DMS53 treated with DMSO at 0.1 percent for 48 hours (cell line): ENCODE measurements at regions not wholly inside any gene's neighbourhood (a gene's known extent, or its start where the extent isn't known, plus 50 kb on each side); places are given as distances from the start of the nearest gene placed in this dataset.
"Not testable (repeated sequence)": the region's sequence is repeated elsewhere in the genome, so short reads cannot be mapped to it uniquely, and the experiment has no call there.

Source experiments
- DNase-seq: peaks from one replicate; lab custom pipeline; 2025; ENCODE audit not compliant: unreplicated experiment; lab: John Stamatoyannopoulos, UW

DNA sequence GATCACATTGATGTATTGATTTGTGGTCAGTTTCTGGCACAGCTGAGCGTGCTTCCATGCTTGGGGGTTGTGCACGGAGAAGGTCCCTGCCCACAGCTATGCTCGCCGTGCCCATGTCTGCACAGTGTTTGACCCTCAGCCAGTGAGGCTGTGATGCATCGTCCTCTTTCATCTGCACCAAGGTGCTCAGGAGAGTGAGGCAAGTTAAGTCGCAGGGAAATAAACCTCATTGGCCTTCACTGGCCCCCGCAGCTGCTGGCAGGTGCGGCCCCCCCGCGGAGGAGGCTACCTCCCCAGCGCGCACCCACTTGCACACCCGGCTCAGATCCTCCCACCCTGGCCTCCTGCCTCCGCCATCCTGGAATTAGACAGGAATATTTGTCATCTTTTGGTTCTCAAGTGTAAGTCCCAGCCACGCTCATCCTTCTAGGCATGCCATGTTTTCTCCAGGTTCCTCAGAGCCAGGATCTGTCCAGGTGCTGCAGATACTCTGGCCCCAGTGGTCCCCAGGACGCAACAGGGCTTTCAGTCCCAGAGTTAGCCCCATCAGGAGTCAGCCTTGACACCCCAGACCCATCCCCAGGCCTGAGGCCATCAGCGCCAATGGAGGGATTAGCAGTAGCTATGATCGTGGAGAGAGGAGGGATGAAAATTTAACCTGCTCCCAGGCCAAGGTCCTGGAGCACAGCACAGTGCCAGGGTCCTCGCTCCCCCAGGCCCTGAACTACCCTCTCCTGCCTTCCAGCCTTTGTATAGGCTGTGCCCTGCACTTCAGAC lies 93.7 kb downstream of the OAT start:
- no peak for DNase-seq

GRCh38 chr10:124324451-124324850 lies 94.3 kb downstream of the OAT start:
- no peak for DNase-seq

- DNase-seq = no peak
These were observed 94.9 kb downstream of the OAT start for GRCh38 chr10:124323806-124324205.

DNA sequence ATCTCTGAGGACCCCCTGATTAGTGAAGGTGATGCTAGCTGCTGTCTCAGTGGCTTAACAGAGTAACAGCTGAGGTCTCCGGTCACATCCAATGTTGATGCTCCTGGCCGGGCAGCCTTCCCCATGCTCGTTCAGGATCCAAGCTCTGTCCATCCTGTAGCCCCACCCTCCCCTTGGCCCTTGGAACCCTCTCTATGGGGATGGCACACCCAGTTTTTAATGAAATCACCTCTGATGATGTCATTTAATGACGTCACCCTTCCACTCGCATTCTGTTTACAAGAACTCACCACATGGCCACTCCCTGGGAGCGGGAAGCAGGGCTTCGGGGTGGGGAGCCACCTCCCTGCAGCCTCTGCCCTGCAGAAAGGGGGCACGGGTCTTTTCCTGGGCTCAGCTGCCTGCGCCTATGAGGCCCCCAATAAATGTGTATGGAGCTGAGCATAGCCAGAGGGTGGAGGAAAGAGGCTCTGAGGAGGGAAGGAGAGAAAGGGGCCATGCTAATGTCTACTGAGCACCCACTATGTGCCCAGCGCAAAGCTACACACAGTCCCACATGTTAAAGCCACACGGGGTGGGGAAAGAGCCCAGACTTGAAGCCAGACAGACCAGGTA lies 95.5 kb downstream of the OAT start:
- DNase-seq = no peak

- no peak for DNase-seq
These were observed 96.3 kb downstream of the OAT start for GRCh38 chr10:124322191-124322980.

DNA sequence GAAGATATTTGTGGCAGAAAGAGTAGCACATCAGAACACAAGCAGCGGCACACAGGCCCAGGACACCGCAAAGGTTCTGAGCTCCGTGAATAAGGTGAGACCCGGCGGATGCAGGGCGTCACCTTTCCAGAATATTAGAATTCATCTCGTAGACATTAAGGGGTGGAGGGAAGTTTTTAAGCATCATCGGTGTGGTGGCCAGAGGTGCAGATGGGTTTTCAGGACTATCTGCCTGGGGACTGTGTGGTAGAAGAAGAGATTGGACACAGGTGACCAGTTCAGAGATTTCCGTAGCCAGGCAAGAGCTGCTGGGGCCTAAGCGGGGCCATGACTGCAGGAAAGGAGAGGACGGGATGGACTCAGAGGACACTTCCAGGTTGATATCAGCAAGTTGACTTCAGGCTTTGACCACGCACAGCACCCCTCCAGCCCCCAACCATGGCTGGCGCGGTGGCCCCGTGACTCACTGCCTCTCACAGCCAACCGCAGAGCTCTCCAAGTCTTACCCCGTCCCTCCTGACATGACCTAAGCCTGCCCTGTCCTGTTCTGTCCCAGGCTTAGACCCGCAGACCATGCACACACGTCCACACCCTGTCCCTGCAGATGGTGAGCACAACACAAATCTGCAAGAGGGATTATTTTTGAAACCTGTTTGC lies 97.2 kb downstream of the OAT start:
- DNase-seq = no peak

DNA sequence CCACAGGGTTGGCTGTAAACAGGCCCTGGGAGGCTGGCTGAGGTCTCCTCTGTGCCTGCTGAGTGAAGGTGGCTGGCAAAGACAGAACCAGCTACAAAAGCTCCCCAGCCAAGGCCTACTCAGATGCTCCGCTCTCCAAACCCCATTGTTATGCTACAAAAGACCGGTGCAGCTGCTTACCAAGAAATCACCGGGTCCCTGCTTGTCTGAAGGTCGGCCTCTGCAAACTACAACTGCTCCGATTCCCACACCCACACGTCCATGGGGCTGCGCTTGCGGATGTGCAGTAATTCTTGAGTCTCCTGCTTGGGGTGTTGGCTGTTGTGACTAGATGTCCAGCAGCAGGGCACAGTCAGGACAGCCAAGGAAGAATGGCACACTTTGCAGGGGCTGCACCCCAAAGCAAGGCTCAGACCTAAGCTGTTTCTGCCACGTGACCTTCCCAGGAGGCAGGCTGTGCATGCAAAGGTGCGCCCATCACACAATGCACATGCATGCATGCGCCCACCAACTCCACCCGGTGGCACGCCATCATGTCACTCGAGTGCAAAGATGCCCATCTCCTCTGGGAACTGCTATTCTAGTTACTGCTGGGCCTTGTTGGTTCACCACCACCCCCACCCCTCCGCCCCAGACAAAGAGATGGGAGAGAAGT lies 97.8 kb downstream of the OAT start:
- no peak for DNase-seq

DNA sequence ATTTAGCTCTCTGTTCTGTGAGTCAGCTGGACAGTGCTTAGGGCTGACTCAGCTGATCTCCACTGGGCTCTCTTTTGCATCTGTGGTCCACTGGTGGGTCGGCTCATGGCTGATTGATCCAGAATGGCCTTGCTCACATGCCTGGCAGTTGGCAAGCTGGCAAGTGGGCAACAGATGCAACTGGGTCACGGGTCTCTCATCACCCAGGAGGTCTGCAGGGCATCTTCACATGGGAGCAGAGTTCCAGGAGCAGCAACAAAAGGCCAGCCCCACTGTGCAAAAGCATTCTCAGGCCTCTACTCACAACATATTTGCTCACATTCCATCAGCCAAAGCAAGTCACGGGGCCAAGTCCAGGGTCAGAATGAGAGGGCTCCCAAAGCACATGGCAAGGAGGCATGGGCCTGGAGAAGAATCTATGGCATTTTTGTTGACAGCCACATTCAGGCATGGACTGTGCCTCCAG lies 98.8 kb downstream of the OAT start:
- DNase-seq = no peak

GRCh38 chr10:124319520-124319919 lies 99.2 kb downstream of the OAT start:
- not testable (repeated sequence) for DNase-seq

DNA sequence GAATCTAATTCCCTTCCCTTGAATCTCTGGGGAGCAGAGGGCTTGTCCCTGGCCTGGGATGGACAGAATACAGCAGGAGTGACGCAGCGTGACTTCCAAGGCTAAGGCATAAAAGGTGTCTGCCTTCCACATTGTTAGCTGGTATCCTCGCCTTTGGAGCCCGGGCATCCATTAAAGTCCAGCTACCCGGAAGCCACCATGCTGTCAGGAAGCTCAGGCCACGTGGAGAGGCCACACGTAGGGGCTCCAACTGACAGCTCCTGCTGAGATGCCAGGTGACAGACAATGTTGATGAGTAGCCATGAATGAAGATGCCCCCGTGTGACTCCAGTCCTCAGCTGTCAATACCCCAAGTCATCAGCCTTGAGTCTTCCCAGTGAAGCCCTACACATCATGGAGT lies 99.9 kb downstream of the OAT start:
- DNase-seq = no peak

DNA sequence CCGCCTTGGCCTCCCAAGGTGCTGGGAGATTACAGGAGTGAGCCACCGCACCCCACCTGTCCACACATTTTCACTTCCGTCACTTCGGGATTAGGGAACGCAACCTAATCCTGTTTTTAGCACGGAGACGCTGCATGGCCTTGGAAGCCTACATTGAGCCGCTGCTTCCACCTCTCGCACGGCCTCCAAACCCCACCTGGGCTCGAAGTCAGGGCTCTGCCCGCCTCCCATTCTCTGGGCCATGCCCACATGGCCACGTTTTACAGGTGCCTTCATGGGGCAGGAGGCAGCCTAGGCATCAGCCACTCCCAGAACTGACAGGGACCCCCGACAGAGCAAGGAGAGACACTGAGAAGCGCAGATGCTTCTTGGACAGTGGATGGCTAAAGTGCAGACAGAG lies 100.6 kb downstream of the OAT start:
- DNase-seq = no peak

GRCh38 chr10:124316326-124316725 lies 102.4 kb downstream of the OAT start:
- DNase-seq = no peak

DNA sequence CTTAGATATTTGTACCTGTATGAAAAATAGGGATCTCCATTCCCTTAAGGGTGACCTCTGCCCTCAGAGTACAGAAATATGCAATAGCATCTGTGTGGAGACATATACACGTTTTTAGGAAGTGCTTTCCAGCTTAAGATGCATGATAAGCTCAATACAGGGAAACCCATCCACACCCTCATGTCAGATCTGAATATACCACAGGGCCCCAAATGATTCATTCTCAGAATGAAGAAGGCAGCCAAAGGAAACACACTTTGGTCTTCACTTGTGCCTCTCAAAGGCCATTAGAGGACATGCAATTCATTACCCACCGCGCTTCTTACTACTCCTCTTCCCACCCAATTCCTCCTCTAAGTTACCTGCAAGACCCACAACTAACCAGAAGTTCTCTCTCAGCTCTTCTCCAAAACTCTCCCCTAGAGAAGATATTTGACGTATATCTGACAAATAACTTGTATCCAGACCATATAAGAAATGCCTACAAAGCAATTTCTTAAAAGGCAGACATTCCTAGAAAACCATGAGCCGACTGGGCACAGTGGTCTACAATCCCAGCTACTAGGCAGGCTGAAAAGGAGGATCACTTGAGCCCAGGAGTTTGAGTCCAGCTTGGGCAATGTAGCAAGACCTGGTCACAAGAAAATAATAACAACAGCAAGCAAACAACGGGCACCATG lies 103.0 kb downstream of the OAT start:
- DNase-seq = no peak

- no peak for DNase-seq
These were observed 105.3 kb downstream of the OAT start for GRCh38 chr10:124313374-124313773.

- DNase-seq = no peak
These were observed 109.9 kb downstream of the OAT start for GRCh38 chr10:124308811-124309210.

DNA sequence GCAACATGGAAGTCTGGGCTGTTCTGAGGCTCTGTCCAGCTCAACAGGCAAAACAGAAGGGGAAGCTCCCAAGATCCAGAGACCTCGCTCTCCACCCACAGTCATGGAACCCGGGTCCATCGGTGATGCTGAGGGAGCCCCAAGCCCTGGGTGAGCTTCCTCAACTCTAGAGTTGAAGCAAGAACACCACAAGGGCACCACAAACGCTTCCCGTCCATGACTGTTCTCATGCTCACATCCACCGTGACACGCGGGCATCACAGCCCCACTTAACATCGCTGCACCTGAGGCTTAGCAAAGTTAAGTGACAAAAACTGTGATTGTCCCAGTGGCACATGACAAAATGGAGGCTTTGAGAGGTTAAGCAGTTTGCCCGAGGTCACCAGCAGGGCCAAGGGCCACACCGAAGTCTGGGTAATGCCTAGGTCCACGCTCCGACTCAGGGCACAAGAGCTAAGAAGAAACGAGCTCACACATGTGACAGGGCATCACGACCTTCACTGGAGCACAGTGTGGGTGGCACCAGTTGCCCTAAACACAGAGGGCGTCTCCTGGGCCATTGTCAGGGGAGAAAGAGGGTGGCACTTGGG lies 110.6 kb downstream of the OAT start:
- no peak for DNase-seq

- DNase-seq = no peak
These were observed 111.1 kb downstream of the OAT start for GRCh38 chr10:124307591-124307990.

DNA sequence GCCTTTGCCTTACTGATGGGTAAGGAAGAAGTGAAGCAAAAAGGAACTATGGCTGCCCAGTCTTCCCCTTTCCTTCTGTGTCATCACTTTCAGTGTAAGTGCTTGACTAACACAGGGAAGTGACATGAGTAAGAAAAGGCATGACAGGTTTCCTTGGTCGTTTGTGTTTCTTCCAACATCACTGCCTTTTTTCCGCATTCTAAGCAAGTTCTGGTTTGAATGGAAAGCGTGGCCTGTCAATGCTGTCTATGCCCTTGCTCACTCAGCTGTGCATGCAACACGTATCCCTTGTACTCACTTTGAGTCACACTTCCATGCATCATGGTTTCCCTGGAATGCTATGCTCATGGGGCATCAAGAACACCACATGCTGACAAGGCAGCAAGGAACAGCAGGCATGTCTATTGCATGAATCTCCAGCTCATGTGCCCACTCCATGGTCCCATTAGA lies 111.8 kb downstream of the OAT start:
- no peak for DNase-seq

GRCh38 chr10:124306520-124306919 lies 112.2 kb downstream of the OAT start:
- DNase-seq = no peak

- no peak for DNase-seq
These were observed 112.7 kb downstream of the OAT start for GRCh38 chr10:124305984-124306383.
